ENCODE measurements at regions not wholly inside any gene's neighbourhood (a gene's known extent, or its start where the extent isn't known, plus 50 kb on each side); places are given as distances from the start of the nearest gene placed in this dataset.
"Not testable (repeated sequence)": the region's sequence is repeated elsewhere in the genome, so short reads cannot be mapped to it uniquely, and the experiment has no call there.

- no peak for FAIRE-seq
- DNase-seq (ENCODE audit: low spot score), result no peak
Measured at GRCh38 chr6:139520321-139520768, 145.9 kb upstream of the CITED2 start.

DNA sequence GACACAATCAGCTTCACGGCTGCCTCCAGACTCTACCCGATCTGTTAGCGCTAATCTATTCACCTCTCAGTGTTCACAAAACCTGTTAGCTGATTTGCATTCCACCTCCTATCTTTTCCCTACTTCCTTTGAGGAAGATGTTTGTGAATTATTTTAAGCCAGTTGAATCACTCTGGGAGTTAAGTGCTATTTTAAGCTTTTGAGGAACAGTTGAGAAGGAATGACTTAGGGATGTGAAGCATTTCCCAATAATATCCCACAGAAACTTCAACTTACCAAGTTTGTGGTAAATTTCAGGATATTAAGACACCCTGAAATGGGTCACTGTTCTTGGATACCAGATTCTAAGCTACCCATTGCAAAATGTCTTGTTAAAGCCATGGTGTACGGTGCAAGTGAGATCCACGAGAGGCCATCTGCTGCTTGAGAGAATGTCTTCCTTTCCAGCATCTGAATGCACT, 145.2 kb upstream of the CITED2 start:
- no peak for DNase-seq (ENCODE audit: low spot score)
- FAIRE-seq, result no peak

- no peak for DNase-seq (ENCODE audit: low spot score)
Measured at GRCh38 chr6:139519097-139519496, 144.6 kb upstream of the CITED2 start.

DNA sequence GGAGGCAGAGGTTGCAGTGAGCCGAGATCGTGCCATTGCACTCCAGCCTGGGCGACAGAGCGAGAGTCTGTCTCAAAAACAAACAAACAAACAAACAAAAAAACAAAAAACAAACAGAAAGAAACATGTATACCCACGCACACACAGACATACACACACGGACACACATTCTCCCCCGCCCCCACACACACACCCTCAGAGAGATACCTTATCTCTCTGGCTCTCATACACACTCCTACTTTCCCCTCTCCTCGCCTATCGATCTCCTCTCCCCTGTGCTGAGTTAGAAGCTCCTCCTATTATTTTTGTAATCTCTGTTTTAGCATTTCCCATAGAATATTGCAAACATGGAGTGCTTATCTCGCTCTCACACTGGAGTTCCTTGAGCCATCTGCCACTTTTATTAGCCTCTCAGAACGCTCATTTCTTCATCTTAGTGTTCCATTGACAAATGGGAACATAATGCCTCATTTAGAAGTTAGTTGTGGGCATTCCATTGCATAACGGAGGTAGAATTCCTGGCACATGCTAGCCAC, 144.2 kb upstream of the CITED2 start:
- FAIRE-seq, result no peak
- DNase-seq (ENCODE audit: low spot score), result no peak

More at GRCh38 chr6:139519097-139519496, 144.6 kb upstream of the CITED2 start:
- no peak for FAIRE-seq

DNA sequence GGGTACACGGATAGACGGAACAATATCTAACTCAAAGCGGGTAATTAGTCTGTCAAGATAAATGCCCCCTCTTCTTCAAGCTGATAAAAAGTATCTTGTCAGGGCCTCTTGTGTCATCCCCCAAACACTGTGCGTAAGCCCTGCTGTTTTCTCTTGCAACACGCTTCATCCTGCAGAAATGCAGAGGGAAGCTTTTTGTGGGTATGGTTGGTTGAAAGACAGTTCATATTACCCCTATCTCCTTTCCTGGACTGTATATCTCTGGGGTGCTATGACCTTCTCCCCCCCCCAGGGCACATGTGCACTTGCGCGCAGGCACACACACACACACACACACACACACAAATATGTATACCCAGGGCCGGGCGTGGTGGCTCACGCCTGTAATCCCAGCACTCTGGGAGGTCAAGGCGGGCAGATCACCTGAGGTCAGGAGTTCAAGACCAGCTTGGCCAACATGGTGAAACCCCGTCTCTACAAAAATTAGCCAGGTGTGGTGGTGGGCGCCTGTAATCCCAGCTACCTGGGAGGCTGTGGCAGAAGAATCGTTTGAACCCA, 143.6 kb upstream of the CITED2 start:
- DNase-seq (ENCODE audit: low spot score); FAIRE-seq: not testable (repeated sequence)

DNA sequence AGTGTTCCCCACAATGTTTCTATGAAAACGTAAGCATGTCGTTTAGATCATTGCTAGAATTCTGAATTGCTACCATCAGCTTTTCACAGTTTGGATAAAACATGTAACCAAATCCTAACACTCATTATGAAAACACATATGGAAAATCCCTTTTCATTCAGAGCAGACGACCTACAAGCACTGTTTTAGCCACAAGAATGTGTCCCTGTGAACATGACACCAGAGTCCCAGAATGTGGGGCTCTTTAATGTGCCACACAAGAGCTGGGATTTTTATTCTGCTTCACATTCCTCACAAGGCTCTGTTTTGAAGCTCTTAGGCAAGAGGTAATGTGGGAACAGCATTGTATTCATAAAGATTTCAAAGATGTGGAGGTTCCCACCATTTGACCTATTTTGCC, 141.1 kb upstream of the CITED2 start:
- DNase-seq (ENCODE audit: low spot score) (peak; percentile 34), FAIRE-seq (no peak)

- FAIRE-seq (no peak), DNase-seq (ENCODE audit: low spot score) (no peak)
Measured at GRCh38 chr6:139514819-139515218, 140.4 kb upstream of the CITED2 start.

DNA sequence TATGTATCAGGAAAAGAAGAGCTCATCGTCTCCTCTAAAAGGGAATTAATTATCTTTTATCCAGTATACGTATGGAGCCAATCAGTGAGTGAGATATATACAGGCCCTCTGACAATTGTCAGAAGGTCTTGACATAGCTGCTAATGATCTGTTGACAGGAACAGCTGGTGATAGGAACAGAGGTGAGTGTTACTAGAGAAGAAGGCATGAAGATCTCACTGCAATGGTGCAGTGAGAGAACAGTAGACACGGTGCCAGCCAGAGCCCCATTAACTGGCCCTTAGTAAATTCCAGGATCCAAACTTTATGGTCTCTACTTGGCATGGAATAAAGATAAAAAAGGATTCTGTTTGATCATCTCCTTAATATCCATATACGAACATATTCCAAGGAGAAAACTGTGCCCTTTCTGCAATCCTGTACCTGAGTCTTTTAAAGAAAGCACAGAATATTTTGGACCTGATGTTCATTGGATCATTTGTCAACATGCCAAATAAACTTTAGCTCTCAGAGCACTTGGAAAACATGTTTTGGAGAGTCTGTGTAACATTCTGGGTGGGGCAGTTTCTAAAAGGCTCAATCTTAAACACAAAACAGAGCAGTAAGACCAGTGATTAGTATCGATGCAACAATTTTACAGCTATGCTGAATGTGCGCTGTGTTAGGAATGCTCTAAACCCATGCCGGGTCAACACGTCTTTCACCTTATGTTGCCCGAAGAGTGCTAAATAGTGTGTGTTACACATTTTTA, 135.8 kb upstream of the CITED2 start:
- DNase-seq (ENCODE audit: low spot score) (no peak), FAIRE-seq (no peak)

DNA sequence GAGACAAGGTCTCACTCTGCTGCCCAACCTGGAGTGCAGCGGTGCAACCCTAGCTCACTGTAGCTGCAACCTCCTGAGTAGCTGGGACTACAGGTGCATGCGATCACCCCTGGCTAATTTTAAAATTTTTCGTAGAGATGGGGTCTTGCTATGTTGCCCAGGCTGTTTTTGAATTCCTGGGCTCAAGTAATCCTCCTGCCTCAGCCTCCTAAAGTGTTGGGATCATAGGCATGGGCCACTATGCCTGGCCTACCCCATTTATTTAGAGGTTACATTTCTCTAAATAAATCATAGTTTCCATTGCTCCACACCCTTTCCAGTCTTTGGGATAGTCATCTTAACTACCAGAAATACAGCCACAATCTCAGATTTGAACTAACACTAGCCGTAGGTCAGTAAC, 134.7 kb upstream of the CITED2 start:
- FAIRE-seq, result no peak

GRCh38 chr6:139508576-139508975, 134.1 kb upstream of the CITED2 start:
- DNase-seq (ENCODE audit: low spot score) (no peak), FAIRE-seq (no peak)

More for the DNA sequence above, 134.7 kb upstream of the CITED2 start:
- no peak for DNase-seq (ENCODE audit: low spot score)

DNA sequence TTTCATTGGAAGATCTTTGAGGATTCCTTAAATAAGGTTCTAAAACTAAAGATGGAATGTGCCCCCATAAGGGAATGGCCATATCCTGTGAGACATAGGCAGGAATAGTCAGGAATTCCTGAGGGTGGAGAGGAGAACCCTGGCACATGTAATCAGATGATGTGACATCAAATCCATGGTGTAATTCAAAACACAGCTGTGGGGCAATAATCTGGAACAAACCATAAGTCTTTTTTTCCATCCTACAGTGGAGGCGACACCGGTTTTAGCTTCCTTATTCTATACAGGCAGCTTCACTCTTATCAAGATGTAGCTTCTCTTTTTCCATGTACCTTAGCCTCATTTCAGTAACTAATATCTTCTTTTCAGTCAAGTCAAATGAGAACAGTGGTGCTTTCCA, 133.6 kb upstream of the CITED2 start:
- DNase-seq (ENCODE audit: low spot score) (no peak), FAIRE-seq (no peak)

DNA sequence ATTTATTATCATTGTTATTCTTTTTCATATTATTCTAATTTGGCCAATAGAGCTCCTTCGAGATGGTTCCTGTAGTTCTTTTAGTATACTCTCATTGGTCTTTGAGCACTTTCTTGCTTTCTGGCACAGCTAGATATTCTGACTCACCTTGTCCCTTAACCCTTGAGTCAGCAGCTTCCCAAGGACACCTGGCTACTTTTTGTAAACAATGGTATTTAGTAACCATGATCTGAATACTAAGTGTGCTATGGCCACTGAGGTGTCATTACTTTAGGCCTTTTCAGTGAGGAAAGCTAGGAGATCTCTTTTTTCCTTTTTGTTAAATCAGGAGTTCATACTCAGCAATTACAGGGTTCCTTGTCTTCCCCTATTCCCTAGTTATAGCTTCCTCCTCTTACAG, 126.5 kb upstream of the CITED2 start:
- no peak for DNase-seq (ENCODE audit: low spot score)
- FAIRE-seq, result no peak

DNA sequence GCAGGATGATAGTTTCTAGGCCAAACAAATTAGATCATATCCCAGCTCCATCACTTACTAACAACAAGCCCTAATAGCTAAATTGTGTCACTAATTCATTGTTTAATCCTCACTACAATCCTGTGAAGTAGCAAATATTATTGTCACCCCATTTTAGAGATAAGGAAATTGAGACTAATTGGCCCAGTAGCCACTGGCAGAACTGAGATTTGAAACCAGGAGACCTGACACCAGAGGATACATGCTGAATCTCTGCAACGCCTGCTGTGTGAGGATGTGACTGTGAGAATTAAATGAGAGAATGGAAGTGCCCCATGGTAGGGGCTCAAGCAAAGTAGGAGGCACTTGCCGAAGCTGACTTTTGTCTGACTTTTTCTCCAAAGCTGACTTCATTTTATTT, 124.3 kb upstream of the CITED2 start:
- no peak for FAIRE-seq
- no peak for DNase-seq (ENCODE audit: low spot score)

DNA sequence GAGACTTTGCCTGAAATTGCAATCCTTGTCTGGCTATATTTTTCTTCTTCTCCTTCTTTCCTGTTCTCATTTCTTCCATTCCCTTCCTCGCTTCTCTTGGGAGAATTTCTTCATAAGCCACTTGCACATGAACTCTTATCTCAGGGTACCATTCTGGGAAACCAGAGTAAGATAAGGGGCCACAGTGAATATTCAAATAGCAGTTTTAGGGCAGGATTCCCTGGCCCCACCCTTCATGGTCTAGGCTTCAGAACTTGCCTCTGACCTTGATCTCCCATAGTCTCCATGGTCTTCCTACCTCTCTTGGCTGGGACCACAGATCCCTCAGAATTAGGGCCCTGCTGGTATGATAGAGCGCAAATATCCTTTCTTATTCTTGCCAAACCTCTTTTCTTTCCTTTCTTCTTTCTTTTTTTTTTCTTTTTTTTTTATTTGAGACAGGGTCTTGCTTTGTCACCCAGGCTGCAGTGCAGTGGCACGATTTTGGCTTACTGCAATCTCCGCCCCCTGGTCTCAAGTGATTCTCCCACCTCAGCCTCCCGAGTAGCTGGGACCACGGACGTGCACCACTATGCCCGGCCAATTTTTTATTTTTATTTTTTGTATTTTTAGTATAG, 123.0 kb upstream of the CITED2 start:
- DNase-seq (ENCODE audit: low spot score), result no peak

DNA sequence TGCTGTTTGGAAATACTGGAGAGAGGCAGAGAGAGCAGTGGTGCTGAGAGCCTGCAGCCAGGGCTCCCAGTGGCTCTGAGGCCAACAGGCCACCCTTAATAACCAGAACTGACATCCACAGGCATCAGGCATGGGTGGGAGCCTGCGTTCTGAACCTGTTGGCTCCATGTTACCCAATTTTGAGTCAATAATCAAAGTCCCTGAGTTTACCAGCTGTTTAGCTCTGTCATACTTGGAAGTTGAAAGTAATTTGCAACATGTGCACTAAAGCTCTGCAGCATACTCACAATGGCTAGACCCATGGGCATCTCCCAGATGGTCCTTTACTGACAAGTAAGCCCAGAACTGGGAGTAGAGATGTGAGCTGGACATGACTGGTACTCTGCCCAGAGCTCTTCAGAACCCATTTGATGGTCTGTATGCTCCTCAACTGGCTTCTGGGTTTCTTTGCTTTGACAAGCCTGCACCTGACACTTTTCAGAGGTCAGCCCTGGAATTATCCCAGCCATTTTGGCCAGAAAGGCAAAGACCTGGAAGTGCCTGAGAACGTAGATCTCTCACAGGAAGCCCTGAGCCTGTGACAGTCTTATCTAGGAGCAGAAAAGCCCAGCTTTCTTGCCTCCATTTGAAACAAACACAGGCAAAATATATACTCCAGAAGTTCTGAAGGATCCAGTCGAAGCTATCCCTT, 122.4 kb upstream of the CITED2 start:
- FAIRE-seq, result no peak
- DNase-seq (ENCODE audit: low spot score), result no peak

More for the DNA sequence above, 123.0 kb upstream of the CITED2 start:
- FAIRE-seq, result no peak

DNA sequence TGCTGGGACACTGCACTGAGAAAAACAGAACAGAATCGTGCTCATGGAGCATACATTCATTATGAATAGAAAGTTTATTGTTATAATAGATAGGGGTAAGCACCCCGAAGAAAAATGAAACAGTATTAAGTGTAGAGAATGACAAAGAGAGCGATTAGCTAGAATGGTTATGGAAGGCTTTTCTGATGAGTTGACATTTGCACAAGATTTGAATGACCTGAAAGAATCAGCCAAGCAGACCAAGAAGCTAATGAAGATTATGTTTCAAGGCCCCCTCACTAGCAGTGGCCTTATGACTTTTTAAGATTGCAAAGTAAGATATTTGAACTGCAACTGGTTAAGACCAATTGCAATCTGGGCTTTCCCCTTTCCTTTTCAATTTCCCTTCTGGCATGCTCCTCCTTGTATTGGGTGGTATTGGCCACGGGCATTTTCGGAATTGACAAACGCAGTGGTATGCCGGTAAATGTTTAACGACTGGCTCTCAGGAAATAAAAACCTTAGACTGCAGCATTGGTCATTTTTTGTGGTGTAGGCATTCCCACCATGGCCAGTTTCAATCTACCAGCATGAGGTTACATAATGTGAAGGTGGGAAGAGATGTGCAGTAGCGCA, 120.0 kb upstream of the CITED2 start:
- no peak for DNase-seq (ENCODE audit: low spot score)
- FAIRE-seq, result no peak

DNA sequence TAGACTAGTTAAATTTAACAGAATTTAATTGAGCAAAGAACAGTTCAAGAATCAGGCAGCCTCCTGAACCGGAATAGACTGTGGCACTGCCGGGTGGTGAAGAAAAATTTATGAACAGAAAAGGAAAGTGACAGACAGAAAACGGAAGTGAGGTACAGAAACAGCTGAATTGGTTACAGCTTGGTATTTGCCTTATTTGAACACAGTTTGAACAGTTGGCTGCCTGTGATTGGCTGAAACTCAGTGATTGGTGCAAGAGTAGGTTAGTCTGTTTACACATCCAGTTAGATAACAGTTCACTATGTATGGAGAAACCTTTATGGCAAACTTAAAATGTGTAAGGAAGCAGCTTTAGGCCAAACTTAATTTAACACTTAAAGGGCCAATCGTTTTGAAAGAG, 116.0 kb upstream of the CITED2 start:
- DNase-seq (ENCODE audit: low spot score) (no peak), FAIRE-seq (no peak)

DNA sequence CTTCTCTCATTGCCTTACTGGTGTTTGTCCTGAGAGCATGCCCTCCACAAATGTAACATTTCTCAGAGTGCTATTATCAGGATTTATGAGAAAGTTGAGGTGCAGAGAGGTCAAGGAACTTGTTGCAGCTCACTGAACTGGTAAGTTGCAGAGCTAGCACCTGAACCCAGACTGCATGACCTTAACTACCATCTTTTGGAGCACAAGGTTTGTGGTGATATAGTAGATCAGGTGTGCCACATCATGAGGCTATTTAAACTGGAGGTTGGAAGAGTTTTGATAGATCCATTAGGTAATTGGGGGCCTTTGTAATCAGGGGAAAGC, 112.0 kb upstream of the CITED2 start:
- DNase-seq (ENCODE audit: low spot score), result no peak
- no peak for FAIRE-seq

- DNase-seq (ENCODE audit: low spot score) (no peak), FAIRE-seq (no peak)
Measured at GRCh38 chr6:139485742-139486475, 111.5 kb upstream of the CITED2 start.

- FAIRE-seq, result no peak
- no peak for DNase-seq (ENCODE audit: low spot score)
Measured at GRCh38 chr6:139485185-139485584, 110.7 kb upstream of the CITED2 start.

DNA sequence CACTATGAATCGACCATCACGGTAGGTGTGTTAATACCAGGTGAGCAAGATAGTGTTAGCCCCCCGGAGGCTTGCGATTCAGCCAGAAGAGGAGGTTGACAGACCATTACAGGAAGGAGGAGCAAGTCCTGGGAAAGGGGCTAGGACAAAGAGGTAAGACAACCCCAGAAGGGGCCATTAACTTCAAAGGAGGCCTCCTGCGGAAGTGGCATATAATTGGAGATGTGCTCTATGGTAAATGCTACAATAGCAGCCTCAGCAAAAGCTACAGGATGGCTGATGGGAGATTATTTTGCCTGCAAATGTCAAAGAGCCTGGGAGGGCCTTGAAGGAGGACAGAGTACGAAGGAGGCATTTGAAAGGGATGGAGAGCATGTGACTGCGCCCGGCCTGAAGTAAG, 108.6 kb upstream of the CITED2 start:
- no peak for DNase-seq (ENCODE audit: low spot score)
- FAIRE-seq, result no peak

Data from RCC 7860 (cell line).